ENCODE measurements at regions not wholly inside any gene's neighbourhood (a gene's known extent, or its start where the extent isn't known, plus 50 kb on each side); places are given as distances from the start of the nearest gene placed in this dataset.

DNA sequence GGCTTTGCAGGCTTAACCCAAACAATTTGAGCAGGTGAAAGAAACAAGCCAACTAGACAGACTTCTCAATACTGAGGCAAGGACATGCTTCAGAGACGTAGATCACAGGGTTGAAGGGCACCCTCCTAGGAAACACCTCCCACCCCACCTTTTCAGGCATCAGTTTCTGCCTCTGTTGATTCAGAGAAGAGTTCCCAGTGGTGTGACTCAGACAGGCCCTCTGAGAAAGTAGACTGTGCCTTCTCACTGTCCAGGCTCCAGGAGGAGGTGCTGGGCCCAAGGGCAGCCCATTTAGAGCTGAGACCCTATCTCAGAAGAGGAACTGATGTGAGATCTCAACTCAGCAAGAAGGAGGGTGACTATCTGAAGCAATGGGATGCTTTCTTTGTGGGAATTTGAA is 108.1 kb downstream of the FAM50B start:
- H3K27ac ChIP-seq (ENCODE audit: low read depth, low read length): no peak overlapping the region
- Mint-ChIP-seq H3K27ac (no peak overlapping the region), H3K9me3 (peaks cover 7 to 47% (median 17%) of the 10 kb centered on the region in 11 donors), H3K27me3 (peaks cover 15 to 21% (median 19%) of the 10 kb centered on the region in 5 donors), H3K36me3 (peaks cover 5 to 25% (median 9%) of the 10 kb centered on the region in 5 donors), H3K4me1 (no peaks in the 10 kb centered on the region), H3K4me3 (peak overlapping the region in 1 of 10 donors; percentile 23)
- POLR2A ChIA-PET: no interaction called here
- DNase-seq: no peak
- H3K27me3 ChIP-seq (ENCODE audit: control insufficient read depth in 2 of 2, insufficient read depth in 2 of 2, low read length in 2 of 2): no peaks in the 10 kb centered on the region
- CTCF ChIA-PET: no interaction called here
- H3K4me1 ChIP-seq (ENCODE audit: control insufficient read depth in 2 of 2, insufficient read depth in 2 of 2, low read length in 2 of 2): no peaks in the 10 kb centered on the region
- intact Hi-C loops (cut with micrococcal nuclease): no loop called here
- H3K9me3 ChIP-seq (ENCODE audit: control insufficient read depth in 2 of 3, low read length in 3 of 3): peaks cover 0 to 6% (median 0%) of the 10 kb centered on the region in 3 experiments
- no peak for ATAC-seq
- H3K4me3 ChIP-seq (ENCODE audit: low read length): no peak overlapping the region
- H3K36me3 ChIP-seq (ENCODE audit: control insufficient read depth in 2 of 3, insufficient read depth in 3 of 3, low read length in 3 of 3): no peaks in the 10 kb centered on the region

- ChIA-PET POLR2A (no interaction called here), CTCF (no interaction called here)
- Histone ChIP-seq H3K4me1 (ENCODE audit: control insufficient read depth in 2 of 2, insufficient read depth in 2 of 2, low read length in 2 of 2) (no peaks in the 10 kb centered on the region), H3K27ac (ENCODE audit: low read depth, low read length) (no peak overlapping the region), H3K4me3 (ENCODE audit: low read length) (no peak overlapping the region), H3K9me3 (ENCODE audit: control insufficient read depth in 2 of 3, low read length in 3 of 3) (peaks cover 0 to 6% (median 0%) of the 10 kb centered on the region in 3 experiments), H3K36me3 (ENCODE audit: control insufficient read depth in 2 of 3, insufficient read depth in 3 of 3, low read length in 3 of 3) (no peaks in the 10 kb centered on the region), H3K27me3 (ENCODE audit: control insufficient read depth in 2 of 2, insufficient read depth in 2 of 2, low read length in 2 of 2) (no peaks in the 10 kb centered on the region)
- Mint-ChIP-seq H3K4me3 (no peak overlapping the region), H3K4me1 (peaks cover 0 to 4% (median 0%) of the 10 kb centered on the region in 7 donors), H3K36me3 (peaks cover 5 to 24% (median 9%) of the 10 kb centered on the region in 5 donors), H3K27me3 (peaks cover 11 to 20% (median 17%) of the 10 kb centered on the region in 5 donors), H3K9me3 (peaks cover 4 to 39% (median 17%) of the 10 kb centered on the region in 11 donors), H3K27ac (no peak overlapping the region)
- DNase-seq: no peak
- intact Hi-C loops (cut with micrococcal nuclease): no loop called here
- no peak for ATAC-seq
Measured at GRCh38 chr6:3958255-3958654, 109.1 kb downstream of the FAM50B start.

GRCh38 chr6:3959385-3959784 is 110.2 kb downstream of the FAM50B start:
- H3K27ac ChIP-seq (ENCODE audit: low read depth, low read length): no peak overlapping the region
- POLR2A ChIA-PET: no interaction called here
- Mint-ChIP-seq H3K4me3 (no peak overlapping the region), H3K4me1 (peaks cover 0 to 7% (median 0%) of the 10 kb centered on the region in 7 donors), H3K36me3 (peaks cover 5 to 18% (median 9%) of the 10 kb centered on the region in 5 donors), H3K27ac (no peak overlapping the region), H3K27me3 (peaks cover 4 to 13% (median 9%) of the 10 kb centered on the region in 5 donors), H3K9me3 (peaks cover 0 to 27% (median 10%) of the 10 kb centered on the region in 11 donors)
- no peak for ATAC-seq
- H3K4me3 ChIP-seq (ENCODE audit: low read length): no peak overlapping the region
- no peaks in the 10 kb centered on the region for H3K4me1 ChIP-seq (ENCODE audit: control insufficient read depth in 2 of 2, insufficient read depth in 2 of 2, low read length in 2 of 2)
- no peak for DNase-seq
- CTCF ChIA-PET: interaction anchor here (0.8 kb wide), 1 partner anchor 112 kb away, joined by 3 read pairs; no protein-coding TSS in a partner anchor
- intact Hi-C loops (cut with micrococcal nuclease): no loop called here
- H3K9me3 ChIP-seq (ENCODE audit: control insufficient read depth in 2 of 3, low read length in 3 of 3): peaks cover 0 to 6% (median 0%) of the 10 kb centered on the region in 3 experiments
- no peaks in the 10 kb centered on the region for H3K36me3 ChIP-seq (ENCODE audit: control insufficient read depth in 2 of 3, insufficient read depth in 3 of 3, low read length in 3 of 3)
- H3K27me3 ChIP-seq (ENCODE audit: control insufficient read depth in 2 of 2, insufficient read depth in 2 of 2, low read length in 2 of 2): no peaks in the 10 kb centered on the region

- Histone ChIP-seq H3K27ac (ENCODE audit: low read depth, low read length) (no peak overlapping the region), H3K27me3 (ENCODE audit: control insufficient read depth in 2 of 2, insufficient read depth in 2 of 2, low read length in 2 of 2) (no peaks in the 10 kb centered on the region), H3K9me3 (ENCODE audit: control insufficient read depth in 2 of 3, low read length in 3 of 3) (peaks cover 0 to 6% (median 0%) of the 10 kb centered on the region in 3 experiments), H3K4me3 (ENCODE audit: low read length) (no peak overlapping the region), H3K36me3 (ENCODE audit: control insufficient read depth in 2 of 3, insufficient read depth in 3 of 3, low read length in 3 of 3) (no peaks in the 10 kb centered on the region), H3K4me1 (ENCODE audit: control insufficient read depth in 2 of 2, insufficient read depth in 2 of 2, low read length in 2 of 2) (no peaks in the 10 kb centered on the region)
- intact Hi-C loops (cut with micrococcal nuclease): no loop called here
- Mint-ChIP-seq H3K27me3 (peaks cover 3 to 8% (median 7%) of the 10 kb centered on the region in 5 donors), H3K4me1 (peaks cover 0 to 7% (median 0%) of the 10 kb centered on the region in 7 donors), H3K27ac (no peak overlapping the region), H3K9me3 (peaks cover 0 to 22% (median 8%) of the 10 kb centered on the region in 11 donors), H3K36me3 (peaks cover 5 to 18% (median 9%) of the 10 kb centered on the region in 5 donors), H3K4me3 (no peak overlapping the region)
- no peak for DNase-seq
- ChIA-PET CTCF (no interaction called here), POLR2A (interaction anchor here (0.7 kb wide), 1 partner anchor 75 kb away, joined by 3 read pairs; no protein-coding TSS in a partner anchor)
- ATAC-seq: no peak
Measured at GRCh38 chr6:3960754-3961361, 111.7 kb downstream of the FAM50B start.

DNA sequence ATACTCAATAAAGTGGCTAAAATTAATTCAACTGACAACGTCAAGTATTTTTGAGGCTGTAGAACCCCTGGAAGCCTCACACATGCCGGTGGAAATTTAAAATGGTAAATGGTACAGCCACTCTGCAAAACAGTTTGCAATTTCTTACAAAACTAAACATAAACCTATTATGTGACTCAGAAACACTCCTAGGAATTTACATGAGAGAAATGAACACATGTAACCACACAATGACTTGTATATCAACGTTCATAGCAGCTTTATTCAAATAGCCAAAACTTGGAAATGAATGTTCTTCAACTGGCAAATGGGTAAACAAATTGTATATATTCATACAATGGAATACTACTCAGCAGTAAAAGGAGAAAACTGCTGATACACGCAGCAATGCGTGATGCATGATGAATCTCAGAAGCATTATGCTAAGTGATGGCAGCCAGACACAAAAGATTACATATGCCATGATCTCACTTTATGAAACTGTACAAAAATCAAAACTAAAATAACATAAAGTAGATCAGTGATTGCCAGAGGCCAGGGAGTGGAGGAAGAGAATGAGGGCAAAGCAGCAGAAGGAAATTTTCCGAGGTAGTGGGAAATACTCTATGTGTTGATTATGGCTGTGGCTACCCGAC is 112.5 kb downstream of the FAM50B start:
- Mint-ChIP-seq H3K4me3 (no peak overlapping the region), H3K27ac (no peak overlapping the region), H3K9me3 (peaks cover 0 to 19% (median 8%) of the 10 kb centered on the region in 11 donors), H3K4me1 (peaks cover 0 to 7% (median 0%) of the 10 kb centered on the region in 7 donors), H3K27me3 (peaks cover 0 to 7% (median 6%) of the 10 kb centered on the region in 5 donors), H3K36me3 (peaks cover 5 to 18% (median 9%) of the 10 kb centered on the region in 5 donors)
- Histone ChIP-seq H3K27ac (ENCODE audit: low read depth, low read length) (no peak overlapping the region), H3K4me1 (ENCODE audit: control insufficient read depth in 2 of 2, insufficient read depth in 2 of 2, low read length in 2 of 2) (no peaks in the 10 kb centered on the region), H3K9me3 (ENCODE audit: control insufficient read depth in 2 of 3, low read length in 3 of 3) (peaks cover 0 to 6% (median 0%) of the 10 kb centered on the region in 3 experiments), H3K27me3 (ENCODE audit: control insufficient read depth in 2 of 2, insufficient read depth in 2 of 2, low read length in 2 of 2) (no peaks in the 10 kb centered on the region), H3K36me3 (ENCODE audit: control insufficient read depth in 2 of 3, insufficient read depth in 3 of 3, low read length in 3 of 3) (no peaks in the 10 kb centered on the region), H3K4me3 (ENCODE audit: low read length) (no peak overlapping the region)
- intact Hi-C loops (cut with micrococcal nuclease): no loop called here
- DNase-seq (no peak), ATAC-seq (no peak)
- ChIA-PET POLR2A (no interaction called here), CTCF (no interaction called here)

GRCh38 chr6:3962291-3963280 is 113.4 kb downstream of the FAM50B start:
- H3K36me3 Mint-ChIP-seq: peaks cover 5 to 17% (median 8%) of the 10 kb centered on the region in 5 donors
- ATAC-seq (no peak), DNase-seq (no peak)
- Histone ChIP-seq H3K36me3 (ENCODE audit: control insufficient read depth in 2 of 3, insufficient read depth in 3 of 3, low read length in 3 of 3) (no peaks in the 10 kb centered on the region), H3K27ac (ENCODE audit: low read depth, low read length) (no peak overlapping the region), H3K9me3 (ENCODE audit: control insufficient read depth in 2 of 3, low read length in 3 of 3) (peaks cover 0 to 6% (median 0%) of the 10 kb centered on the region in 3 experiments), H3K27me3 (ENCODE audit: control insufficient read depth in 2 of 2, insufficient read depth in 2 of 2, low read length in 2 of 2) (no peaks in the 10 kb centered on the region), H3K4me1 (ENCODE audit: control insufficient read depth in 2 of 2, insufficient read depth in 2 of 2, low read length in 2 of 2) (no peaks in the 10 kb centered on the region), H3K4me3 (ENCODE audit: low read length) (no peak overlapping the region)
- POLR2A ChIA-PET: no interaction called here
- CTCF ChIA-PET: no interaction called here
- intact Hi-C loops (cut with micrococcal nuclease): no loop called here
- H3K9me3 Mint-ChIP-seq: peaks cover 0 to 13% (median 7%) of the 10 kb centered on the region in 11 donors
- H3K27me3 Mint-ChIP-seq: peaks cover 0 to 6% (median 4%) of the 10 kb centered on the region in 5 donors
- peaks cover 0 to 7% (median 0%) of the 10 kb centered on the region in 7 donors for H3K4me1 Mint-ChIP-seq
- no peak overlapping the region for H3K4me3 Mint-ChIP-seq
- no peak overlapping the region for H3K27ac Mint-ChIP-seq

Data from naive thymus-derived CD4-positive, alpha-beta T cell (primary cell).